GM20000 (cell line): ENCODE measurements at regions not wholly inside any gene's neighbourhood (a gene's known extent, or its start where the extent isn't known, plus 50 kb on each side); places are given as distances from the start of the nearest gene placed in this dataset.

Source experiments
- DNase-seq: peaks from one replicate; pipeline ENCODE4 v3.0.0; 2012; ENCODE audit warnings: low spot score
- CTCF ChIP-seq: IDR thresholded peaks from 2 replicates; pipeline ENCODE4 v1.5.1; 2012; ENCODE audit warnings: mild to moderate bottlenecking, control low read depth; ENCODE audit errors: extremely low read depth, missing control alignments

- DNase-seq: no peak
Measured at GRCh38 chr10:88045656-88046415, 182.4 kb downstream of the PTEN start.

GRCh38 chr10:88047579-88047978 lies 184.2 kb downstream of the PTEN start:
- no peak for TF ChIP-seq CTCF
- DNase-seq: no peak

More at GRCh38 chr10:88045656-88046415, 182.4 kb downstream of the PTEN start:
- TF ChIP-seq CTCF: no peak

- no peak for DNase-seq
Measured at GRCh38 chr10:88048312-88048711, 184.9 kb downstream of the PTEN start.

GRCh38 chr10:88049204-88049603 lies 185.8 kb downstream of the PTEN start:
- TF ChIP-seq CTCF: no peak
- no peak for DNase-seq

More at GRCh38 chr10:88048312-88048711, 184.9 kb downstream of the PTEN start:
- TF ChIP-seq CTCF: no peak

GRCh38 chr10:88057720-88058119 lies 194.3 kb downstream of the PTEN start:
- no peak for TF ChIP-seq CTCF
- no peak for DNase-seq

GRCh38 chr10:88058750-88059149 lies 195.3 kb downstream of the PTEN start:
- no peak for TF ChIP-seq CTCF
- DNase-seq: no peak

GRCh38 chr10:88059190-88059589 lies 195.8 kb downstream of the PTEN start:
- no peak for DNase-seq
- no peak for TF ChIP-seq CTCF
